Left cardiac atrium (tissue), 4 donors: ENCODE measurements at regions not wholly inside any gene's neighbourhood (a gene's known extent, or its start where the extent isn't known, plus 50 kb on each side); places are given as distances from the start of the nearest gene placed in this dataset.
"Not testable (repeated sequence)": the region's sequence is repeated elsewhere in the genome, so short reads cannot be mapped to it uniquely, and the experiment has no call there.

ENCODE experiments used
- ATAC-seq, 2 donors: fragments of 200-7000 bp; cut with Tn5 transposase; one replicate each; pipeline ENCODE4 v1.9.1; 2020; ENCODE audit warnings: mild to moderate bottlenecking in 2 of 2, moderate library complexity in 2 of 2
- DNase-seq: peaks from one replicate; pipeline ENCODE4 v3.0.0-alpha.2; 2020
- intact Hi-C, 2 donors: fragments of 100-400 bp; cut with DNase I; formaldehyde crosslinking; loops; one replicate each; pipeline versions ENCODE4 v1.14.1 to v1.15.1; 2022 to 2023
- donor health status: DM: no; HTN: yes; CAD: no.
- donor health status: DM: no; HTN: yes; CAD: no; lungs with severe emphysema.
- donor health status: DM: yes; HTN: yes; CAD: no.
- donor health status: Dilated cardiomyopathy.

- intact Hi-C loops = no loop called here
- no peak for DNase-seq
- ATAC-seq = no peak
Observed at GRCh38 chr3:135392151-135392550, 573.4 kb upstream of the PPP2R3A start.

GRCh38 chr3:135393159-135393558, 572.4 kb upstream of the PPP2R3A start:
- no peak for ATAC-seq
- intact Hi-C loops = no loop called here
- no peak for DNase-seq

- DNase-seq (no peak), ATAC-seq (no peak)
- intact Hi-C loops = no loop called here
Observed at GRCh38 chr3:135393898-135394525, 571.5 kb upstream of the PPP2R3A start.

- DNase-seq (no peak), ATAC-seq (no peak)
- intact Hi-C loops = no loop called here
Observed at GRCh38 chr3:135412475-135412874, 553.1 kb upstream of the PPP2R3A start.

GRCh38 chr3:135416182-135416581, 549.3 kb upstream of the PPP2R3A start:
- DNase-seq (no peak), ATAC-seq (no peak)
- intact Hi-C loops = no loop called here

GRCh38 chr3:135419155-135419554, 546.4 kb upstream of the PPP2R3A start:
- intact Hi-C loops = no loop called here
- ATAC-seq (no peak), DNase-seq (no peak)

GRCh38 chr3:135426508-135426907, 539.0 kb upstream of the PPP2R3A start:
- DNase-seq = no peak
- intact Hi-C loops = no loop called here
- no peak for ATAC-seq

GRCh38 chr3:135432402-135432801, 533.1 kb upstream of the PPP2R3A start:
- intact Hi-C loops = no loop called here
- no peak for ATAC-seq

GRCh38 chr3:135438889-135439597, 526.5 kb upstream of the PPP2R3A start:
- intact Hi-C loops, DNase-seq, ATAC-seq: not testable (repeated sequence)

More at GRCh38 chr3:135432402-135432801, 533.1 kb upstream of the PPP2R3A start:
- DNase-seq = no peak

GRCh38 chr3:135439632-135440031, 525.9 kb upstream of the PPP2R3A start:
- intact Hi-C loops, DNase-seq, ATAC-seq: not testable (repeated sequence)

GRCh38 chr3:135440233-135440632, 525.3 kb upstream of the PPP2R3A start:
- ATAC-seq (no peak), DNase-seq (no peak)

GRCh38 chr3:135440746-135441145, 524.8 kb upstream of the PPP2R3A start:
- DNase-seq (no peak), ATAC-seq (no peak)
- intact Hi-C loops = no loop called here

More at GRCh38 chr3:135440233-135440632, 525.3 kb upstream of the PPP2R3A start:
- intact Hi-C loops = no loop called here

GRCh38 chr3:135444058-135444457, 521.5 kb upstream of the PPP2R3A start:
- ATAC-seq = no peak
- intact Hi-C loops = no loop called here

GRCh38 chr3:135447483-135447882, 518.0 kb upstream of the PPP2R3A start:
- ATAC-seq (no peak), DNase-seq (no peak)
- intact Hi-C loops = no loop called here

More at GRCh38 chr3:135444058-135444457, 521.5 kb upstream of the PPP2R3A start:
- no peak for DNase-seq

GRCh38 chr3:135448520-135448919, 517.0 kb upstream of the PPP2R3A start:
- ATAC-seq (no peak), DNase-seq (no peak)
- intact Hi-C loops = no loop called here

GRCh38 chr3:135449046-135449445, 516.5 kb upstream of the PPP2R3A start:
- intact Hi-C loops = no loop called here
- ATAC-seq = no peak
- no peak for DNase-seq

GRCh38 chr3:135451037-135451785, 514.3 kb upstream of the PPP2R3A start:
- ATAC-seq (no peak), DNase-seq (no peak)
- intact Hi-C loops = no loop called here

GRCh38 chr3:135452881-135453280, 512.6 kb upstream of the PPP2R3A start:
- ATAC-seq (no peak), DNase-seq (no peak)
- intact Hi-C loops = no loop called here

GRCh38 chr3:135453326-135453725, 512.2 kb upstream of the PPP2R3A start:
- intact Hi-C loops = no loop called here
- no peak for DNase-seq
- ATAC-seq = no peak

- DNase-seq = no peak
- intact Hi-C loops = no loop called here
- ATAC-seq = no peak
Observed at GRCh38 chr3:135454890-135455289, 510.6 kb upstream of the PPP2R3A start.
